ENCODE measurements at regions not wholly inside any gene's neighbourhood (a gene's known extent, or its start where the extent isn't known, plus 50 kb on each side); places are given as distances from the start of the nearest gene placed in this dataset.

- no peak for TF ChIP-seq CTCF (IDR thresholded peaks at IDR 0.05; ENCODE audit: unreplicated experiment in 3 of 3)
- Mint-ChIP-seq H3K9me3 (no peaks in the 10 kb centered on the region), H3K36me3 (ENCODE audit: low read depth) (no peaks in the 10 kb centered on the region), H3K27me3 (ENCODE audit: low read depth) (no peaks in the 10 kb centered on the region), H3K4me3 (no peak overlapping the region), H3K4me1 (peaks cover 4% of the 10 kb centered on the region), H3K27ac (no peak overlapping the region)
Observed at GRCh38 chr7:31258391-31258790, 82.1 kb downstream of the NEUROD6 start.

DNA sequence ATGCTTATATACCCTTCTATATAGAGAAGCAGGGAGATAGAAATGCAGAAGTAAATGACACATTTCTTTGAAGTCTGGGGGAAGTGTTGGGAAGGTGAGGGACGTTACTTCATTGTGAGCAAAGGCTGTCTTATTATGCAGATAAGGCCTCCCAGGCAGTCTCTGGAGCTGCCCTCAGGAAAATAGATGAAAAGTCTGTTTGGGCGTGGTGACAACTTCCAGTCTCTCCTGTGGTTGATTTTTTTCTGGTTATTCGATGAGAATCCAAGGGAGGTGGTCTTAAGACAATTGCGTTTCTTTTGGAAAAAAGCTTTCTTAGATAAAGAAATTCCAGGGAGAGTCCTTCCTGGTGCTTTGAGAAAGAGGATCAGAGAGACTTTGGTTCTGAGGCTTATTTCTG, 84.0 kb downstream of the NEUROD6 start:
- no peak overlapping the region for H3K4me3 Mint-ChIP-seq
- no peaks in the 10 kb centered on the region for H3K36me3 Mint-ChIP-seq (ENCODE audit: low read depth)
- H3K9me3 Mint-ChIP-seq = no peaks in the 10 kb centered on the region
- H3K4me1 Mint-ChIP-seq = peaks cover 4% of the 10 kb centered on the region
- H3K27ac Mint-ChIP-seq = no peak overlapping the region
- H3K27me3 Mint-ChIP-seq (ENCODE audit: low read depth) = peaks cover 4% of the 10 kb centered on the region
- TF ChIP-seq CTCF (IDR thresholded peaks at IDR 0.05; ENCODE audit: unreplicated experiment in 3 of 3) = no peak

DNA sequence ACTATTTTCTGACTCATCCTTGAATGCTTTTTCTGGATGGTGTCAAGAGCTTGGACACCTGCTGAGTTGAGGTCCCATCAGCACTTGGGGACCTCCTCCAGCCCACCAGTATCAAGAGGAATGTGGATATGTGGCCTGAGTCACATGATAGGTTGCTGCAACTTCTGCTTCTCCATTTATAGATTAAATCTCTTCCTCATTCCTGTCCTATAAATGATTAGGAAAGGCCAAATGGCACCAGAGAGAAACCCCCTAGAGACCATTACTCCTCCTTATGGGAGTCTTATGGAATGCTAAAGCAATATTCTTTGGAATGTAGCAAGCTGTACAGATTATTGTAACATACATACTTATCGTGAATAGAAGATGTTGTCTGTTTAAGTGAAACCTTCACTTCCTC, 85.6 kb downstream of the NEUROD6 start:
- H3K36me3 Mint-ChIP-seq (ENCODE audit: low read depth) = no peaks in the 10 kb centered on the region
- no peaks in the 10 kb centered on the region for H3K9me3 Mint-ChIP-seq
- no peak overlapping the region for H3K27ac Mint-ChIP-seq
- TF ChIP-seq CTCF (IDR thresholded peaks at IDR 0.05; ENCODE audit: unreplicated experiment in 3 of 3) = no peak
- peaks cover 9% of the 10 kb centered on the region for H3K27me3 Mint-ChIP-seq (ENCODE audit: low read depth)
- H3K4me3 Mint-ChIP-seq = no peak overlapping the region
- H3K4me1 Mint-ChIP-seq = peaks cover 4% of the 10 kb centered on the region

DNA sequence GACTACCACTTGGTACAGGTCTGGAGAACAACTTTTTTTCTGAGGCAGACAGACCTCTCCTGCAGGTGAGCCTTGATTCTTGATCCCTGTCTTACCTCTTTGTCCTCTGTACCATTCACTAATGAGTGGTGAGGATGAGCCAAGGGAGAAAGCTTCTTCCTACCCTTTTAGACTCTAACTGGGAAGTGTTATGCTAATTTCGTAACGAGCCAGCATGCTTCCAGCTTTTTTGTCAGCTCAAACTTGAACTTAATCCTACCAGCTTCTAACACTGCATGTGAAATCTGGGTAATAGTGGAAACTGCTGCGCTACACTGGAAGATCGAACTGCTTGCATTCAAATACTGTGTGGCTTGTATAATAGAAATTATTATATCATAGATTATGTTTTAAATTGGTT, 87.0 kb downstream of the NEUROD6 start:
- H3K36me3 Mint-ChIP-seq (ENCODE audit: low read depth) = no peaks in the 10 kb centered on the region
- H3K4me1 Mint-ChIP-seq = peaks cover 4% of the 10 kb centered on the region
- no peak overlapping the region for H3K27ac Mint-ChIP-seq
- TF ChIP-seq CTCF (IDR thresholded peaks at IDR 0.05; ENCODE audit: unreplicated experiment in 3 of 3) = no peak
- H3K27me3 Mint-ChIP-seq (ENCODE audit: low read depth) = peaks cover 21% of the 10 kb centered on the region
- H3K4me3 Mint-ChIP-seq = no peak overlapping the region
- no peaks in the 10 kb centered on the region for H3K9me3 Mint-ChIP-seq

- Mint-ChIP-seq H3K4me3 (no peak overlapping the region), H3K4me1 (peaks cover 4% of the 10 kb centered on the region), H3K36me3 (ENCODE audit: low read depth) (no peaks in the 10 kb centered on the region), H3K27ac (no peak overlapping the region), H3K27me3 (ENCODE audit: low read depth) (peaks cover 21% of the 10 kb centered on the region), H3K9me3 (no peaks in the 10 kb centered on the region)
- TF ChIP-seq CTCF (IDR thresholded peaks at IDR 0.05; ENCODE audit: unreplicated experiment in 3 of 3) = no peak
Observed at GRCh38 chr7:31251441-31251840, 89.1 kb downstream of the NEUROD6 start.

DNA sequence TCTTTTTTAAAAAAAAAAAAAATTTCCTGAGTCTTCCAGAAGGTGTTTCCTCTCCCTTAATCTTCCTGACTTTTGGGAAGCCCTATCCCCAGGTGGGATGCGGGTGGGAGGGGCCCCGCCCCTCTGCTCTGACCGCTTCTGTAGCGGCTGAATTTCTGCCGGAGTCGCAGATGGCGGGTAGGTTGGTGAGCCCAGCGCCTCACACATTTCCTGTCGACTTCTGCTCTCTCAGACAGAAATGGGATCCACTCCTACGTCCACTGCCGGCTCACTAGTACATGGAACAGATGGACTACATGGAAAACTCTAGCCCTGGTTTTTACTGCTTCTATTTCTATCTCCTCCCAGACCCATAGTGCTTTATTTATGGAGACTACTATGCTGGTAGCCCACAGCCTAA, 90.9 kb downstream of the NEUROD6 start:
- no peaks in the 10 kb centered on the region for H3K9me3 Mint-ChIP-seq
- H3K4me3 Mint-ChIP-seq = no peak overlapping the region
- peaks cover 21% of the 10 kb centered on the region for H3K27me3 Mint-ChIP-seq (ENCODE audit: low read depth)
- H3K36me3 Mint-ChIP-seq (ENCODE audit: low read depth) = no peaks in the 10 kb centered on the region
- H3K4me1 Mint-ChIP-seq = no peaks in the 10 kb centered on the region
- H3K27ac Mint-ChIP-seq = no peak overlapping the region
- no peak for TF ChIP-seq CTCF (IDR thresholded peaks at IDR 0.05; ENCODE audit: unreplicated experiment in 3 of 3)

Data from nephron (organoid).